GF-D8 (cell line): ENCODE measurements at regions not wholly inside any gene's neighbourhood (a gene's known extent, or its start where the extent isn't known, plus 50 kb on each side); places are given as distances from the start of the nearest gene placed in this dataset.
"Not testable (repeated sequence)": the region's sequence is repeated elsewhere in the genome, so short reads cannot be mapped to it uniquely, and the experiment has no call there.

ENCODE experiments used
- DNase-seq: peaks from one replicate; lab custom pipeline; 2025; lab: John Stamatoyannopoulos, UW

DNA sequence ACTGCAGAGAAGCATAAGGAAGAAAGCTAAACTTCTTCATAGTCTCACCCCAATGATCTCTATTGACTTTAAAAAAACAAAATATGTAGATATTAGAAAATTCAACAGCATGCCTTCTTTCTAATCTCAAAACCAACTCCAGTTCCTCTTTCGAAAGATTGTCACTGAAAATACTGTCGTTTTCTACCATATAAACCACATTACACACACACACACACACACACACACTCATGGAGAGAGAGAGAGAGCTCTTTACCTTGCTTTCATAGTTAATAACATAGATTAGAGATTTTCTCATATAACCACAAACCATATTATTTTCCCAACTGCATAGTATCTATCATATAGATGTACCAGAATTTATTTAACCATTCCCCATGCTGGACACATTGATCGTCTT, 296.2 kb upstream of the MGMT start:
- no peak for DNase-seq

DNA sequence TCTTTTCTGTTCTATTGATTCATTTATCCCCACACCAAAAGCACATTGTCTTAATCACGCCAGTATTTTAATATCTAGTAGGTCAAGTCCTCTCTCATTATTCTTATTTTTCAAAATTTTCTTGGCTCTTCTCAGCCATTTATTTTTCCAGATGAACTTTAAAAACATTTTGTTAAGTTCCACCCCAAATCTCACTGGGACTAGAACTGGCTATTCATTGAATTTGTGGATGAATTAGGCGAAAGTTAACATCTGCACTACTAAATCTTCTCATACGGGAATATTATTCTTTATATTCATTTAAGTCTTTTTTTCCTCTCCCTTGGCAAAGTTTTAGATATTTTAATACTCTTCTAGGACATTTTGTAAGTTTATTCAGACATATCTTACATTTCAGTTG, 295.2 kb upstream of the MGMT start:
- no peak for DNase-seq

DNA sequence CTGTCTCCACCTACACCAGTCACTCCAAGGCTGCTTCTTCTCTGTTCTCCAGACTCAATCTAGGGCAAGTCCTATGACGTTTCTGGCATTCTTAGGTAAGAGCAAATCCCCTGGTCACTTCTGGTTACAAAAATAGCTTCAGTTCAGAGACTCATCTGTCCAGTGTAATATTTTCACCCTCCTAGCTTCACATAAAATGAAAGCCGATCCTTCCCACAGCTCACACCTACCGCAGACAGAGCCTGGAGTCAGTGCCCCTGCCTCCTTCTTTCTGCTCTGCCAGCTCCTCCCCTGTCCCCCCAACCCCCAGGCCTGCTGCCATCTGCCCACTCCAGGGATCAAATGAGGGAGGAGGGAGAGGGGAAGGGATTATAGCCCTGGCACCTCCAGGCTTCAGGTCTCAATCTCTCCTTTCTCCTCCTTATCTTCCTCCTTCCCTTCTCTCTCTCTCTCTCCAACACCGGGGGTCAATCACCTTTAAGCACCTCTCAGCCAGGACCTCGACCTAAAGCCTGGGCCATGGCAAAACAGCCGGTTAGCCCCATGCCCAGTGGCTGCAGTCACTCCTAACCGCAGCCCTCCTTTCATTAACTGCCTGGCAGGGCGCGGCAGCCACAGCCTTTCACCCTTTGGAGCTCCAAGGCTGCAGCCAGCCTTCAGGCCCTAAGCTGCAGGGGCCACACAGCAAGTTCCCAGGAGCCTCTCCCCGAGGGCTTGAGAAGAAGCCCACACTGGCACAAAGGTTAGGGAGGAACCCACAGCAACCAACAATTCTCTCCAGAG, 292.6 kb upstream of the MGMT start:
- DNase-seq, result no peak

DNA sequence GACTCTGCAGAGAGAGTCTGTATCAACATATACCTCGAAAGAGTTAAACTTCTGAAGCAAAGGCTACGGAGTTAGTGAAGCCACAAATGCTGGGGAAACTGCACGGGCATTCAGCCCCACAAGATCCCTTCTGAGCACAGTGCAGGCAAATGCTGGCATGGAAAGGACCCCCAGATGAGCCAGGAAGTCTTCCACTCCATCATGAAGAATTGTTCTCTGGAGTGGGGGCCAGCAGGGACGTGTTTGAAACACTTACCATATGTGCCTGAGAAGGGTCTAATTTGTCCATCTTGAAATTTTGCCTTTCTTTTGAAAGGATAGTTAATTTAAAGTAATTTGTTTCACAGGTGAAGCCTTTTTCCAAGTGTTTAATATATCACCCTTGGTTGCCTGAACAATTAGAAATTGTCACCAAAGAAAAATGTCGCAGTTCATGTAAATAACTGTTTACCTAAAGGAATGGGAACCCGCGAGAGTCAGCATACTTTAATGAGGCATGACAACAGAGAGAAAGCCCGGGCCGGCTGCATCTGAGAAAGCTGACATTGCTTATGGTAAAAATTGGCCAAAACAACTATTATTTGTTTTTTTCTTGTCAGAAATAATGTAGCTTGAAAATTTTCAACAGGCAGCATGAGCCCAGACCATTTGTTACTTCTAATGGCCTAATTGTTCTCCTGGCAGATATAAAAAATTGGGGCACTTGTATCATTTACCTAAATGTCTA, 287.6 kb upstream of the MGMT start:
- no peak for DNase-seq

DNA sequence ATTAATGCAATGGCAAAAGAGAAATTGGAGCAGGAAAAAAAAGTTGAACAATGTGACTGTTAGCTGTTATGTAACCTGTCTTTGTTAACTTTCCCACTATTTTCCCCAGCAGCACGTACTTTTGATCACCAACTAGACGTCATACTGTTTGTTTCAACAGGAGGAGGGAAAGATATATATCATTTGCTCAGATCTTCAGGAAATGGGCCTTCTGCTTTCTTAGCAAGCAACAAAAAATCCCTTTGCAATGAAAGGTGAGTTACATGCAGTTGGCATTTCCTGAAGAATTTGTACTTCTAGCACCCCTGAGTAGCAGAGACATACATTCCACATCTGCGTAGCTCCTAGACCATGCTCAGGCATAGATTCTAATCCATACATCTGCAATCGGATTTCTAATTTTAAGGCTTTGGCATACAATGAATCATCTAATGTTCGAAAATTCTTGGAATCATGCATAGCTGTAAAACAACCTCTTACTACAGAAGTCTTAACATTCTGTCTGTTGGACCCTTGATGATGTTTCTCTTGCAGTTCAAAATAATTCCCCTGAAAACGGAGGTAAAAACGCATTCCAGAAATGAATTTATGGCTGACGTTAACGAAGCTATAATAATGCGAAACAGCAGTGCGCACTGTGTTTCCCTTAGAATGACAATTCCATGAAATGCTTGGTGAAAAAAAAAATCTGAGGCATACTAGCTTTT, 286.9 kb upstream of the MGMT start:
- DNase-seq, result no peak

DNA sequence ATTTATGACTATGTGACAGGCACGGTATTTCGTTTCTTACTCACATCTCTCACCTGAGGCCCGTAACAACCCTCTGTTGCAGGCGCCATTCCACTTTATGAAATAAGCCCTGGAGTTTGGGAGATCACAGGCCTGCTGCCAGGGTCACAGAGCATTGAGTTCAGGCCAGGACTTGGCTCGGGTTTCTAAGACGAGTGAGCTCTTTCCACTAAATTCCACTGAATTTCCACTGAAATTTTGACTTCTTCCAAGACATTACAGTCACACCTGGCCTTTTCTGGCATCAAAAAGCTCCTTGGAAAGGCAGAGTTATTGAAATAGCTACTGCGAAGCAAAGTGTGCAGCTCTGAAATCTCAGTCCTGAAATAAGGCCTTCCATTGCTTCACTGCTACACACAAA, 282.8 kb upstream of the MGMT start:
- no peak for DNase-seq

DNA sequence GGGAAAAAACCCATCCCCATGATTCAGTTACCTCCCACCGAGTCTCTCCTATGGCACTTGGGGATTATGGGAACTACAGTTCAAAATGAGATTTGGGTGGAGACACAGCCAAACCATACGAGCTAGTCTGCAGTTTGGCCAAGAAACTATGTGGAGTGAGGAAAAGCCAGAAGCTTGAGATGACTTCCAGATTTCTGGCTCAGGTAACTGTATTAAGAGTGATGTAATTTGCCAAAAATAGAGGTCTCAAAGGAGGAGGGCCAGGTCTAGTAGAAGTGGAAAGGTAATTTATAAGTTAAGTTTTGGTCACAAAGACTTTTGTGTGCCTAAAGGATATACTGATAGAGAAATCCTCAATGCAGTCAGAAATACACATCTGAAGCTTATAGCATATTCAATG, 279.7 kb upstream of the MGMT start:
- no peak for DNase-seq

DNA sequence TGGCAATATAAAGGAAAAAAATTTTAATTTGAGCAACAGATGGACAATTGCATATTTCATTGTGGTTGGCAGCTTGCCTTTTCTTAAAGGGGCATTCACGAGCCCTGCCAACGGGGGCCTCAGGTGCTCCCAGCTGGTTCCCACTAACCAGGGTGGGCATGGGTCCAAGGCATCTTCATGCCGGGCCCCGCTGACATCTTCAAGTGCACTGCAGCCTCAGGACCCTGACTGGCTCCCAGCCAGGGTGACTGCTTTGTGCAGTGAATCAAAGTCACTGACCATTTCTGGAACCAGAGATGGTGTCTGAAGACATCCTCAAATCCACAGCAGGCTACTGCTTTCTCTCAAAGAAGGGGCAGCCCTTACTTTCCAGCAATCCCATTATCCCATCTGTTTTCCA, 275.2 kb upstream of the MGMT start:
- no peak for DNase-seq

DNA sequence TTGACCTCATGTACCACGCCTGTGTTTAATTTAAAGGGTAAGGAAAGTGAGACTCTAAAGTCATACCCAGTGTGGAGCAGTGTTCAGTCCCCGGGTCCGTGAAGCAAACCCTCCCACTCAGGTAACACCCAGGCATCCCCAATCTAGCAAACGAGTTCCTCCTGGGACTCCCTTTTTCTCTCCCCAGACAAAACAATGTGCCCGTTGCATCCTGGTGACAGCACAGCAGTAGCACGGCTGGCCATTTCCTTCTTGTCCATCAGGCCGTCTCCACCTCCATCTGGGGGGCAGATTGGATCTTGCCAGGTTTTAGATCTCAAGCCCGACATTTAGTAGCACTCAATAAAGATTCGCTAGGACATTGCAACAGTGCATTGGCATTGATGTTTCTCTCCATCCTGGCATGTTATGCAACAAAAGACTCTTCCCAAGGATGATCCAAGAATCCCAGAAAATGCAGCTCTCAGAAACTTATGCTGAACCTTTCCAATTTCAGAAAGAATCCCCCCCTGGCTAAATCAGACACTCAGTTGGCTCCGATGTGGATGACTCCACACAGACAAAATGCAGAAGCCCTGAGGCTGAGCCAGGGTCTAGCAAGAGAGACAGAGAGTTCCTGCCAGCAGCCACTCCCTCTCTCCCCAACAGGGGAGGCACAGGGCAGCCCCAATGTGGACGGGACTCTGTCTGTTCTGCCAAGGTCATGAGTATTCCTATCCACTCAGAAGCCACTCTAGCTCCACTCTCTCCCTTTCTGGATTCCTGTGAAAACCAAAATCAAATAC, 274.5 kb upstream of the MGMT start:
- no peak for DNase-seq

DNA sequence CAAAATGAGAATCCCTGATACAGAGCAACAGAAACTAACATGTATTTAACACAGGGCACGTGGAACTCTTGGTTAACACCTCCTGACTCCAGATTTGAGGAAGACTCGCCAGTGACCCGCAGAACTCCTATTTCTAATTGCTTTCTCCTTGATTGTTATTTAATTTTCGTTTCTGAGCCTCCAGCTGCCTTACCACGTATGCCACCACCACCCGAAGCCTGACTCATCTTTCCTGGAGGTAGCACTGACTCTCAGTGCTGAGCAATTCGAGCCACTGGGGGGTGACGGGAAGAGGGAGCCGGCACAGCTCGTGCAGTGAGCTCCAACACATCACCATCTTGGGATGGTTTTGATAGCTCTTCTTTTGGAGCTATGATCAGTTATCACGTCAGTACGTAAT, 273.9 kb upstream of the MGMT start:
- DNase-seq, result no peak

DNA sequence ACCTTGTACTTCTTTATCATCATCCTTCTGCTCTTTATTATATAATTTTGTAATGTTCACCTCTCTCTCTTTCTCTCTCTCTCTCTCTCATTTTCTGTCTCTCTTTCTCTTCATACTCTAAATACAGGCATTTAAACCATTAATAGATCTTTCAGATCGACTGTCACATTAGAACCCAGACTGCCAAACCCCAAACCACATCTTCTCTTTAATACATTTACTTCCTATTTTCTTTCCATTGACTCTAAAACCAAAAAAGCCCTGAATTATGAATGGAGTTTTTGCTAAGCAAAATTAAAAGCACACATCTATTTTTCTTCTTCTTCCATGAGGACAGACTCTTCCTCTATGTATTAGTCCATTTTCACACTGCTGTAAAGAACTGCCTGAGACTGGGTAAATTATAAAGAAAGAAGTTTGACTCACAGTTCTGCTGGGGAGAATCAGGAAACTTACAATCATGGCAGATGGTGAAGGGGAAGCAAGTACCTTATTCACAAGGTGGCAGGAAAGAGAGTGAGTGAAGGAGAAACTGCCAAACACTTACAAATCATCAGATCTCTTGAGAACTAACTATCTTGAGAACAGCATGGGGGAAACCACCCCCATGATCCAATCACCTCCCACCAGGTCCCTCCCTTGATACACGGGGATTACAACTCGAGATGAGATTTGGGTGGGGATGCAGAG, 272.7 kb upstream of the MGMT start:
- DNase-seq, result no peak

DNA sequence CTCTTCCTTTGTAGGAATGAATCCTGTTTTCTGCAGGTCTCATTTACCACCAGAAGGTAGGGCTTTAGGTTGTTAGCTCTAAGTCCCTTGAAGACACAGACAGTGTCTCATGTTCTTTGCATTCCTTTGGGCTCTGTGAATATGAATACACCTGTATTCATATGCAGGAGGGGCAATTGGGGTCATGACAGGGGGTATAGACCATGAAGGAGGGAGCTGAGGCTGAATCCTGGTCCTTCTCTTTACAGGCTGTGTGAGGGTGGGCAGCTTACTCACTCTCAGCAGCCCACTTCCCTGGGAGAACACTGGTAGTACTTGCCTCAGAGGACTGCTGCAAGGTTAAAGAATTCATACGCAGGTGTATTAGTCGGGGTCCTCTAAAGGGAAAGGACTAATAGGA, 267.2 kb upstream of the MGMT start:
- DNase-seq, result no peak

DNA sequence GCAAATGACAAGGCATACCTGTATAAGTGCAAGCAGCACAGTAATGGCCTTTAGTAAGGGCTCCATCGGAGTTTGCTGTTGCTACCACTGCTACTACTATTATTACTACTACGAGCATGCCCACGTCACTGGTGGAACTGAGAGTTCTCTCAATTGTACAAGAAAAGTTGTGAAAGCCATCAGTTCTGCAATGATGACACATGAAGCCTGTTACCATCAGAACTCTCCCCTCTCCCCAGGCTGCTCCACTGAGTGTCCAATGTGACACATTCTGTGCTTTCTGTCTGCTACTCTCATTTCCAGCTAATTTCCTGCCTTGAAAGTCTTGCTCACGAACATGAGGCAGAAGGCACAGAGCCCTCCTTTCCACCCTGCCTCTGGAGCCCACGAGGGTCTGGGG, 263.2 kb upstream of the MGMT start:
- no peak for DNase-seq

DNA sequence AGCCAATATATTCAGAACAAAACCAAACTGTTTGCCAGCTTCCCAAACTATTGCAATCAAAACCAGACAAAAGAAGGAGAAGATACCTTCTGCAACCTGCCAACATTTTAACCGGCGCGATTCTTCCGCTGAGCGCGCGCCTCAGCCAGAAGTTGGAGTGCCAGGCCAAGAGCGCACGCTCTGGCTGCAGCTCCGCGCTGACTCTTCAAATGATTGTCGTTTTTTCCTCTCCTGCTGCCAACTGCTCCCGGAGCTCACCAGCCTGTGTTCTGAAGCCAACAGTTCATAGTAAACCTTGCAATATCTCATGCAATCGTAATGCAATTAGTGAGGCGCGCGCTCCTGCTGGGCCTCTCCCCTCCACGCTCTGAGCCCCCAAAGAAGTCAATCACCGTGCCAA, 259.7 kb upstream of the MGMT start:
- DNase-seq, result no peak

DNA sequence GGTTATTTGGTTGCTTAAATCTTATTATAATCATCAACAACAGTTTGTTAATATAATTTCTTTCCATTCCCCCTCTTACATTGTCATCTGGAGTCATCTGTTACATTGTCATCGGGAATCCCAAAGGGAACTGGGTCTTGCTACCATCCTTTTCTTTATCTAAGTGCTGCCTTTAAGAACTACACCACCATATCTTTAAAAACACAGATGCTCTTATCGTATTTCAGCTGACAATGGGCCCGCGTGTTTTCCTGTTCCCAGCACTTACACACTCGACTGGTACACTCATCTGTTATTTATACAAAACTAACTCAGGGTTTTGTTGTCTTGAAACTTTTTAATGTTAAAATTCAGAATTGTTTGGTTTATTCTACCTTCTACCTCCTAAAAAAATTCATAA, 256.2 kb upstream of the MGMT start:
- no peak for DNase-seq

DNA sequence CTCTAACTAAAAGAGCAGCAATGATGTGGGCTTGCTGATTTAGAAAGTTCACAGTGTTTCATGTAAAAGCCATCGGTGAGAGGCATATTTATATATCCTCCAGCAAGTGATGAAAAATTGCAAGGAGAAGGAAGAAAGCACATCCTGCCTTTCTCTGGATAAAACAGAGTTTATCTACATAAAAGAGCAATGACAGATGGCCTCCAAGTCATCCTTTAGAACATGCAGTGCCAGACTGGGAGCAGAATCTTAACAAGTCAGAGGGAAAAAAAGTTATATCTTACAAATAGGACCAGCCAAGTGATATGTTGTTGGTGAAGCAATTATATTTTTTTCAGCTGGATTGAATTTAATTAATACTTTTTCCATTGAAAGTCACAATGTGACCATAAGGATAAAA, 253.8 kb upstream of the MGMT start:
- no peak for DNase-seq

DNA sequence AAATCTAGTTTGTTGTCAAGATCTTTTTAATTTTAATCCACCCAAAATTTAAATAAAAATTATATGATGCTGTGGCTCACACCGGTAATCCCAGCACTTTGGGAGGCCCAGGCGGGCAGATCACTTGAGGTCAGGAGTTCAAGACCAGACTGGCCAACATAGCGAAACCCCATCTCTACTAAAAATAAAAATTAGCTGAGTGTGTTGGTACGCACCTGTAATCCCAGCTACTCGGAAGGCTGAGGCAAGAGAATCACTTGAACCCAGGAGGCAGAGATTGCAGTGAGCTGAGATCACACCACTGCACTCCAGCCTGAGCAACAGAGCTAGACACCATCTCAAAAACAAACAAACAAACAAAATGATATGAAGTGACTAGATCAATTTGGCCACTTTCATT, 253.0 kb upstream of the MGMT start:
- DNase-seq, result not testable (repeated sequence)

DNA sequence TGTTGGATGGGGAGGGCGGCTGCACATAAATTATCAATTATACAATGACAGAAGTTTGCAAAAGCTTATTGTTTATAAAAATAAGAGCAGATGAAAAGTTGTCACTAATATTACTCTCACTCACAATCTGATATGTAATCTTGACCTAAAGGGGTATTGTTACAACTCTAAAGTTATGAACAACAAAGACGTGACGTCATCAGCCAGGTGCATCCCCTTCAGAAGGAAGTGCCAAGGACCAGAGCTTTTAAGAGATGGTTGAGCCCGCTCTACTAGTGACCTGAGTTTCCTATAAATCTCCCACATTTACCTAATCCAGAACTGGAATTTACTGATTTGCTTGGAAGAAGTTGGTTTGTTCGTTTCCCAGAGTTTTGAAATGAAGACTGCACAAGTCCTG, 247.7 kb upstream of the MGMT start:
- DNase-seq, result no peak

DNA sequence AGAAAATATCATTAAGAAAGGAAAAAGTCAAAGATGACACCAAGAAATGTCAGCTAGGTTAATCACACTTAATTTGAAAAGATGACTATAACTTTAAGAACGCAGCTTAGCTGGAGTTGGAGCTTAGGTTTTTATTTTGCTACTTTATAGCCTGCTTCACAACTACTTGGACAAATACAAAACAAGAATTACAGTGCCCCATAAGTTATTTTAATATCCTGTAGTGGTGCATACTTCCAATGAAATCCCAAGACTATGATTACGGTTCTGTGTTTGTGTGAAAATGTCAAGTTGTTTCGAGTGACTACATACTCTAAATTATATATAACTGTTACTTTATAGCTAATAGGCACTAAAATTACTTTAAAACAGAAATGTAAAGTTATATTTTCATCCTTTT, 244.6 kb upstream of the MGMT start:
- no peak for DNase-seq

DNA sequence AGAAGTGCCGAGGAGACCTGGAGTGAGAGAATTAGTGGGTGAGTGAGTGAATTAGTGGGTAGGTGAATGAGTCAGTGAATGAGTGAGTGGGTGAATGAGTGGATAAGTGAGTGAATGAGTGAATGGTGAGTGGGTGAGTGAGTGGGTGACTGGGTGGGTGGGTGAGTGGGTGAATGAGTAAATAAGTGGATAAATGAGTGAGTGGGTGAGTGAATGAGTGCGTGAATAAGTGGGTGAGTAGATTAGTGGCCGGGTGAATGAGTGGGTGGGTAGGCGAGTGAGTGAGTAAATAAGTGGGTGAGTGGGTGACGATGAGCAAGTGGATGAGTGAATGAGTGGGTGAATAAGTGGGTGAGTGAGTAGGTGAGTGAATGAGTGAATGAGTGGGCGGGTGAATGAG, 243.7 kb upstream of the MGMT start:
- DNase-seq, result no peak

DNA sequence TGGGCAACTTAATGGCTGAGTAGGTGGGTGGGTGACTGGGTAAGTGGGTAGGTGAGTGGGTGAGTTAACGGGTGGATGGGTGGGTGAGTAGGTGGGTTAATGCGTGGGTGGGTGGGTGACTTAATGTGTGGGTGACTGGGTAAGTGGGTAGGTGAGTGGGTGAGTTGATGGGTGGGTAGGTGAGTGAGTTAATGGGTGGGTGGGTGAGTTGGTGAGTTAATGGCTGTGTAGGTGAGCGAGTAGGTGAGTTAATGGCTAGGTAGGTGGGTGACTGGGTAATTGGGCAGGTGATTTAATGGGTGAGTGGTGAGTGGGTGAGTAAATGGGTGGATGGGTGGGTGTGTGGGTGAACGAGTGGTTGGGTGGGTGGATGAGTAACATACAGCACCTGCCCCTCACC, 243.0 kb upstream of the MGMT start:
- no peak for DNase-seq

DNA sequence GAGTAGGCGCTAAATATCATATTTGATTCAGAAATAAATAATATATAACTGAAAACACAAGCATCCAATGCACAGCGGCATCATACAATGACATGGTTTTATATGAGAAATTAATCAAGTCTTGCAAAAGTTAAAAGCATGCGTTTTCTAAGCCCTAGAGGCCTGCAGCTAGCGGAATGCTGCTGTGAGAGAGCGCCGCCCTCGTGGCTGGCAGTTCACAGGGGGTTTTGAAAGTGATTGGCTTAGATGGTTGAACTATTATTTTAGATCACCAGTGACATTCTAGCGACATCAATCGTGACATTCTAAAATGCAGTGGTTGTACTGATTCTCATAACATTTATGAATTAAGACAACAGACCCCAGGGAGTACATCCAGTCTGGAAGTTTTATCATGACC, 235.2 kb upstream of the MGMT start:
- no peak for DNase-seq
